ENCODE measurements at regions not wholly inside any gene's neighbourhood (a gene's known extent, or its start where the extent isn't known, plus 50 kb on each side); places are given as distances from the start of the nearest gene placed in this dataset.

- no CpG with 5 or more reads among the region's 5 CpGs for WGBS (ENCODE audit: extremely low coverage, insufficient read length, low lambda C conversion rate)
- no peaks in the 10 kb centered on the region for H4K20me1 ChIP-seq (ENCODE audit: control insufficient read depth, insufficient read depth, insufficient read length)
- no peak overlapping the region; a peak in 1 of 7 replicates for H3K27ac Mint-ChIP-seq
- H2BK15ac ChIP-seq (ENCODE audit: low read depth, low read length): no peak overlapping the region
- no peak for DNase-seq
- no peak overlapping the region for H2BK5ac ChIP-seq (ENCODE audit: insufficient read length, low read length)
- no peak overlapping the region for H2BK120ac ChIP-seq (ENCODE audit: low read depth, low read length, poor library complexity, severe bottlenecking)
- no peak overlapping the region for H2BK12ac ChIP-seq (ENCODE audit: insufficient read length, low read depth, low read length)
- H3K27ac ChIP-seq (ENCODE audit: insufficient read length, low read depth, low read length): no peak overlapping the region
- no peak overlapping the region for H2AFZ ChIP-seq (ENCODE audit: low read length)
- no peak overlapping the region for H4K8ac ChIP-seq (replicated peaks; ENCODE audit: insufficient read length, low read depth, low read length)
- H3K56ac ChIP-seq (ENCODE audit: insufficient read length, low read depth, low read length): no peak overlapping the region
- no peak overlapping the region for H2AK5ac ChIP-seq (ENCODE audit: insufficient read length, low read length)
- no peak overlapping the region for H4K91ac ChIP-seq (ENCODE audit: insufficient read length, low read depth, low read length)
- no peak overlapping the region for H2BK20ac ChIP-seq (ENCODE audit: low read depth, low read length, poor library complexity, severe bottlenecking)
- H3K18ac ChIP-seq (ENCODE audit: insufficient read length, low read depth, low read length): no peak overlapping the region
- H3K4me2 ChIP-seq (ENCODE audit: insufficient read depth, insufficient read length, low read length): no peak overlapping the region
- H3K36me3 Mint-ChIP-seq (ENCODE audit: insufficient read depth in 1 of 3, low read depth in 3 of 3): peaks cover 0 to 14% (median 0%) of the 10 kb centered on the region in 3 experiments; a peak in 2 of 7 replicates
- peaks cover 2 to 4% of the 10 kb centered on the region in 2 experiments; a peak in 2 of 4 replicates for H3K4me1 Mint-ChIP-seq
- TF ChIP-seq CTCF (conservative IDR thresholded peaks at IDR 0.05): no peak
- no peaks in the 10 kb centered on the region for H3K23me2 ChIP-seq (ENCODE audit: insufficient read length, low read depth, low read length, poor library complexity, severe bottlenecking)
- H3K14ac ChIP-seq (ENCODE audit: insufficient read depth, low read length): no peak overlapping the region; the same call in 1 of the 2 replicates
- H4K5ac ChIP-seq (ENCODE audit: insufficient read length, low read depth, low read length): no peak overlapping the region
- peaks cover 9% of the 10 kb centered on the region for H3K27me3 Mint-ChIP-seq (ENCODE audit: low read depth)
- no peaks in the 10 kb centered on the region for H3K9me3 ChIP-seq (ENCODE audit: control insufficient read depth, low read depth, low read length)
- no peaks in the 10 kb centered on the region for H3K79me1 ChIP-seq (ENCODE audit: insufficient read depth, low read depth, low read length, poor library complexity, severe bottlenecking)
- no peaks in the 10 kb centered on the region for H3K4me1 ChIP-seq (ENCODE audit: insufficient read depth, low read length)
- no peak overlapping the region for H3K4ac ChIP-seq (ENCODE audit: low read depth, low read length)
- H3K9ac ChIP-seq (ENCODE audit: extremely low read depth, insufficient read length, low read length): no peak overlapping the region
- no peak overlapping the region for H3K4me3 Mint-ChIP-seq
- no peaks in the 10 kb centered on the region for H3K27me3 ChIP-seq (ENCODE audit: insufficient read depth, low read length)
- H3K23ac ChIP-seq (ENCODE audit: insufficient read length, low read depth, low read length): no peak overlapping the region
- no peak overlapping the region for H3T11ph ChIP-seq (ENCODE audit: low read length)
- no peaks in the 10 kb centered on the region for H3K79me2 ChIP-seq (ENCODE audit: insufficient read depth, low read length)
- peaks cover 16 to 21% of the 10 kb centered on the region in 2 experiments for H3K9me3 Mint-ChIP-seq
These were observed 165.9 kb upstream of the ID2 start for GRCh38 chr2:8515864-8516533.

Measured in H9 (cell line).